Large intestine (tissue), 3 donors: ENCODE measurements at regions not wholly inside any gene's neighbourhood (a gene's known extent, or its start where the extent isn't known, plus 50 kb on each side); places are given as distances from the start of the nearest gene placed in this dataset.

ENCODE experiments used
- DNase-seq, 2 donors: peaks; one replicate each; pipeline versions ENCODE4 v3.0.0 to v3.0.0-alpha.2; 2013
- H3K27ac ChIP-seq: one replicate; pipeline ENCODE4 v1.5.1; 2013; ENCODE audit warnings: low read length
- H3K27me3 ChIP-seq: 2 replicates; pipeline ENCODE4 v1.6.1; 2013; ENCODE audit warnings: low read length; ENCODE audit not compliant: control insufficient read depth, insufficient read depth
- H3K36me3 ChIP-seq: 2 replicates; pipeline ENCODE4 v1.6.1; 2013; ENCODE audit warnings: low read length; ENCODE audit not compliant: control insufficient read depth, insufficient read depth
- H3K4me1 ChIP-seq: one replicate; pipeline ENCODE4 v1.6.1; 2013; ENCODE audit warnings: low read length; ENCODE audit not compliant: control insufficient read depth, insufficient read depth
- H3K4me3 ChIP-seq: one replicate; pipeline ENCODE4 v1.5.1; 2013; ENCODE audit warnings: low read length
- H3K9me3 ChIP-seq: one replicate; pipeline ENCODE4 v1.6.1; 2013; ENCODE audit warnings: mild to moderate bottlenecking, low read depth, low read length, moderate library complexity; ENCODE audit not compliant: control insufficient read depth
- WGBS: methylation state at CpG from one replicate; pipeline ENCODE4 v1.1.5; 2013; ENCODE audit warnings: low lambda C conversion rate; ENCODE audit not compliant: insufficient coverage; 5-methylcytosine and 5-hydroxymethylcytosine counted together

GRCh38 chr6:144695858-144696533, 410.9 kb downstream of the UTRN start:
- H3K27me3 ChIP-seq: no peaks in the 10 kb centered on the region
- peaks cover 7% of the 10 kb centered on the region for H3K9me3 ChIP-seq
- H3K36me3 ChIP-seq: no peaks in the 10 kb centered on the region
- no peak for DNase-seq
- no peak overlapping the region for H3K4me3 ChIP-seq
- H3K27ac ChIP-seq: no peak overlapping the region
- 22% methylated on average over 1 of the region's 3 CpGs for WGBS
- peaks cover 4% of the 10 kb centered on the region for H3K4me1 ChIP-seq

- no CpG with 5 or more reads among the region's 2 CpGs for WGBS
- no peak overlapping the region for H3K27ac ChIP-seq
Observed at GRCh38 chr6:144696610-144697368, 411.7 kb downstream of the UTRN start.

GRCh38 chr6:144697369-144697760, 412.2 kb downstream of the UTRN start:
- peaks cover 4% of the 10 kb centered on the region for H3K4me1 ChIP-seq
- no peaks in the 10 kb centered on the region for H3K36me3 ChIP-seq
- H3K27me3 ChIP-seq: no peaks in the 10 kb centered on the region
- 27% methylated on average over 2 of the region's 2 CpGs for WGBS
- peak in 1 of 2 donors; percentile 13 for DNase-seq
- peaks cover 3% of the 10 kb centered on the region for H3K9me3 ChIP-seq
- no peak overlapping the region for H3K4me3 ChIP-seq
- no peak overlapping the region for H3K27ac ChIP-seq

More at GRCh38 chr6:144696610-144697368, 411.7 kb downstream of the UTRN start:
- Histone ChIP-seq H3K36me3 (no peaks in the 10 kb centered on the region), H3K9me3 (peaks cover 6% of the 10 kb centered on the region), H3K27me3 (no peaks in the 10 kb centered on the region), H3K4me3 (no peak overlapping the region), H3K4me1 (peaks cover 4% of the 10 kb centered on the region)
- DNase-seq: peak in 1 of 2 donors; percentile 23

GRCh38 chr6:144697801-144698200, 412.7 kb downstream of the UTRN start:
- peaks cover 3% of the 10 kb centered on the region for H3K9me3 ChIP-seq
- H3K27me3 ChIP-seq: no peaks in the 10 kb centered on the region

GRCh38 chr6:144702781-144703180, 417.6 kb downstream of the UTRN start:
- no peak for DNase-seq
- no CpG with 5 or more reads among the region's 1 CpG for WGBS
- no peaks in the 10 kb centered on the region for H3K27me3 ChIP-seq
- no peaks in the 10 kb centered on the region for H3K36me3 ChIP-seq
- H3K9me3 ChIP-seq: no peaks in the 10 kb centered on the region
- H3K4me1 ChIP-seq: no peaks in the 10 kb centered on the region
- H3K27ac ChIP-seq: no peak overlapping the region
- no peak overlapping the region for H3K4me3 ChIP-seq

More at GRCh38 chr6:144697801-144698200, 412.7 kb downstream of the UTRN start:
- DNase-seq: no peak
- Histone ChIP-seq H3K4me1 (peaks cover 4% of the 10 kb centered on the region), H3K4me3 (no peak overlapping the region), H3K36me3 (no peaks in the 10 kb centered on the region), H3K27ac (no peak overlapping the region)
- 83% methylated on average over 3 of the region's 3 CpGs for WGBS

- Histone ChIP-seq H3K4me3 (no peak overlapping the region), H3K36me3 (peaks cover 4% of the 10 kb centered on the region), H3K27me3 (no peaks in the 10 kb centered on the region), H3K9me3 (no peaks in the 10 kb centered on the region), H3K4me1 (no peaks in the 10 kb centered on the region), H3K27ac (no peak overlapping the region)
- DNase-seq: no peak
- 100% methylated on average over 1 of the region's 3 CpGs for WGBS
Observed at GRCh38 chr6:144710207-144710606, 425.1 kb downstream of the UTRN start.

GRCh38 chr6:144711661-144712060, 426.5 kb downstream of the UTRN start:
- DNase-seq: no peak
- H3K4me3 ChIP-seq: no peak overlapping the region
- no peak overlapping the region for H3K27ac ChIP-seq
- WGBS: no CpG with 5 or more reads among the region's 2 CpGs
- H3K4me1 ChIP-seq: no peaks in the 10 kb centered on the region
- H3K36me3 ChIP-seq: peaks cover 4% of the 10 kb centered on the region
- no peaks in the 10 kb centered on the region for H3K9me3 ChIP-seq
- H3K27me3 ChIP-seq: no peaks in the 10 kb centered on the region

- H3K4me1 ChIP-seq: no peaks in the 10 kb centered on the region
- H3K9me3 ChIP-seq: no peaks in the 10 kb centered on the region
- no peak for DNase-seq
- H3K4me3 ChIP-seq: no peak overlapping the region
- 80% methylated on average over 1 of the region's 1 CpG for WGBS
- peaks cover 4% of the 10 kb centered on the region for H3K36me3 ChIP-seq
- no peak overlapping the region for H3K27ac ChIP-seq
- no peaks in the 10 kb centered on the region for H3K27me3 ChIP-seq
Observed at GRCh38 chr6:144712541-144712940, 427.4 kb downstream of the UTRN start.

- no peaks in the 10 kb centered on the region for H3K27me3 ChIP-seq
- DNase-seq: no peak
- no peak overlapping the region for H3K27ac ChIP-seq
- no peaks in the 10 kb centered on the region for H3K4me1 ChIP-seq
- H3K36me3 ChIP-seq: no peaks in the 10 kb centered on the region
- H3K9me3 ChIP-seq: no peaks in the 10 kb centered on the region
- WGBS: 67% methylated on average over 1 of the region's 2 CpGs
- no peak overlapping the region for H3K4me3 ChIP-seq
Observed at GRCh38 chr6:144714021-144714712, 429.0 kb downstream of the UTRN start.

GRCh38 chr6:144715344-144715743, 430.2 kb downstream of the UTRN start:
- no peaks in the 10 kb centered on the region for H3K9me3 ChIP-seq
- no peak for DNase-seq
- no peaks in the 10 kb centered on the region for H3K4me1 ChIP-seq
- no peaks in the 10 kb centered on the region for H3K27me3 ChIP-seq
- H3K27ac ChIP-seq: no peak overlapping the region
- WGBS: no CpG with 5 or more reads among the region's 2 CpGs
- H3K4me3 ChIP-seq: no peak overlapping the region
- H3K36me3 ChIP-seq: peaks cover 2% of the 10 kb centered on the region
